HK-2 (cell line): ENCODE measurements at regions not wholly inside any gene's neighbourhood (a gene's known extent, or its start where the extent isn't known, plus 50 kb on each side); places are given as distances from the start of the nearest gene placed in this dataset.

Experiments used
- DNase-seq: peaks from one replicate; pipeline ENCODE4 v3.0.0-alpha.2; 2018; ENCODE audit not compliant: unreplicated experiment

GRCh38 chr13:29999492-30000369, 149.3 kb upstream of the UBL3 start:
- no peak for DNase-seq

- no peak for DNase-seq
Measured at GRCh38 chr13:29996316-29996715, 145.9 kb upstream of the UBL3 start.

- no peak for DNase-seq
Measured at GRCh38 chr13:29994911-29995595, 144.6 kb upstream of the UBL3 start.

- DNase-seq, result no peak
Measured at GRCh38 chr13:29993716-29994488, 143.5 kb upstream of the UBL3 start.

- DNase-seq, result no peak
Measured at GRCh38 chr13:29993196-29993595, 142.8 kb upstream of the UBL3 start.

GRCh38 chr13:29991343-29991742, 140.9 kb upstream of the UBL3 start:
- peak; percentile 49 for DNase-seq

- no peak for DNase-seq
Measured at GRCh38 chr13:29987340-29987739, 136.9 kb upstream of the UBL3 start.

- DNase-seq, result no peak
Measured at GRCh38 chr13:29980339-29980738, 129.9 kb upstream of the UBL3 start.

- DNase-seq, result no peak
Measured at GRCh38 chr13:29978211-29978610, 127.8 kb upstream of the UBL3 start.

- no peak for DNase-seq
Measured at GRCh38 chr13:29977476-29978120, 127.2 kb upstream of the UBL3 start.

GRCh38 chr13:29976535-29976934, 126.1 kb upstream of the UBL3 start:
- DNase-seq, result no peak

GRCh38 chr13:29975283-29975682, 124.9 kb upstream of the UBL3 start:
- DNase-seq, result no peak

- DNase-seq, result no peak
Measured at GRCh38 chr13:29969286-29969685, 118.9 kb upstream of the UBL3 start.

GRCh38 chr13:29964181-29964845, 113.9 kb upstream of the UBL3 start:
- DNase-seq, result no peak

GRCh38 chr13:29963089-29963488, 112.7 kb upstream of the UBL3 start:
- no peak for DNase-seq

- DNase-seq, result no peak
Measured at GRCh38 chr13:29961036-29961670, 110.7 kb upstream of the UBL3 start.

- no peak for DNase-seq
Measured at GRCh38 chr13:29959603-29960002, 109.2 kb upstream of the UBL3 start.

GRCh38 chr13:29959086-29959485, 108.7 kb upstream of the UBL3 start:
- DNase-seq, result no peak

GRCh38 chr13:29958476-29958875, 108.1 kb upstream of the UBL3 start:
- no peak for DNase-seq

- no peak for DNase-seq
Measured at GRCh38 chr13:29957320-29957719, 106.9 kb upstream of the UBL3 start.

GRCh38 chr13:29956853-29957252, 106.4 kb upstream of the UBL3 start:
- DNase-seq, result no peak
